Vagina (tissue), 2 donors: ENCODE measurements at regions not wholly inside any gene's neighbourhood (a gene's known extent, or its start where the extent isn't known, plus 50 kb on each side); places are given as distances from the start of the nearest gene placed in this dataset.

ENCODE experiments used
- DNase-seq, 2 donors: peaks; one replicate each; pipeline ENCODE4 v3.0.0-alpha.2; 2017; ENCODE audit errors: extremely low spot score in 2 of 2
- H3K27ac ChIP-seq: fragments of 200-600 bp; sonication (generic); one replicate; pipeline ENCODE4 v1.5.1; 2019
- H3K27me3 ChIP-seq: fragments of 200-600 bp; sonication (generic); one replicate; pipeline ENCODE4 v1.5.1; 2019
- H3K36me3 ChIP-seq, 2 donors: fragments of 200-600 bp; sonication (generic); one replicate each; pipeline ENCODE4 v1.5.1; 2017 to 2019
- H3K4me1 ChIP-seq: fragments of 200-600 bp; sonication (generic); one replicate; pipeline ENCODE4 v1.5.1; 2019
- H3K4me3 ChIP-seq, 2 donors: fragments of 200-600 bp; sonication (generic); 1 replicate in 1 of 2; 2 replicates in 1 of 2; pipeline ENCODE4 v1.5.1; 2016 to 2019
- H3K9me3 ChIP-seq: fragments of 200-600 bp; sonication (generic); one replicate; pipeline ENCODE4 v1.5.1; 2019
- POLR2A ChIP-seq, 2 donors: fragments of 450-650 bp; IDR thresholded peaks; one replicate each; pipeline ENCODE4 v1.6.1; 2017; ENCODE audit warnings: antibody characterized with exemption in 2 of 2, mild to moderate bottlenecking in 2 of 2, moderate library complexity in 2 of 2
- POLR2AphosphoS5 ChIP-seq, 2 donors: sonication (generic); formaldehyde crosslinking; IDR thresholded peaks; one replicate each; pipeline ENCODE4 v1.9.0; 2017; ENCODE audit warnings: antibody characterized with exemption in 2 of 2, mild to moderate bottlenecking in 2 of 2, low read depth in 1 of 2; ENCODE audit not compliant: insufficient read depth in 1 of 2
- intact Hi-C: fragments of 100-400 bp; cut with DNase I; formaldehyde crosslinking; loops from one replicate; pipeline ENCODE4 v1.15.1; 2023
- TF ChIP-seq, protein P1 (sequence below), 3 experiments: fragments of 450-650 bp in 2 of 3; fragments of 200-600 bp in 1 of 3; sonication (generic) in 1 of 3; IDR thresholded peaks; one replicate each; pipeline ENCODE4 v1.5.1; 2017 to 2019; ENCODE audit warnings: antibody characterized with exemption in 3 of 3, mild to moderate bottlenecking in 2 of 3, moderate library complexity in 2 of 3

GRCh38 chr2:53463806-53464726 is 303.5 kb upstream of the CHAC2 start:
- no peaks in the 10 kb centered on the region for H3K27me3 ChIP-seq
- DNase-seq = no peak
- no peaks in the 10 kb centered on the region for H3K9me3 ChIP-seq
- no peaks in the 10 kb centered on the region for H3K4me1 ChIP-seq
- no peak overlapping the region for H3K27ac ChIP-seq
- intact Hi-C loops = no loop called here
- H3K36me3 ChIP-seq = no peaks in the 10 kb centered on the region
- no peak overlapping the region for H3K4me3 ChIP-seq
- TF ChIP-seq POLR2A (IDR thresholded peaks at IDR 0.05) (no peak), POLR2AphosphoS5 (IDR thresholded peaks at IDR 0.05; ENCODE audit: insufficient read depth in 1 of 2, low read depth in 1 of 2) (no peak)
- TF ChIP-seq, protein P1, sequence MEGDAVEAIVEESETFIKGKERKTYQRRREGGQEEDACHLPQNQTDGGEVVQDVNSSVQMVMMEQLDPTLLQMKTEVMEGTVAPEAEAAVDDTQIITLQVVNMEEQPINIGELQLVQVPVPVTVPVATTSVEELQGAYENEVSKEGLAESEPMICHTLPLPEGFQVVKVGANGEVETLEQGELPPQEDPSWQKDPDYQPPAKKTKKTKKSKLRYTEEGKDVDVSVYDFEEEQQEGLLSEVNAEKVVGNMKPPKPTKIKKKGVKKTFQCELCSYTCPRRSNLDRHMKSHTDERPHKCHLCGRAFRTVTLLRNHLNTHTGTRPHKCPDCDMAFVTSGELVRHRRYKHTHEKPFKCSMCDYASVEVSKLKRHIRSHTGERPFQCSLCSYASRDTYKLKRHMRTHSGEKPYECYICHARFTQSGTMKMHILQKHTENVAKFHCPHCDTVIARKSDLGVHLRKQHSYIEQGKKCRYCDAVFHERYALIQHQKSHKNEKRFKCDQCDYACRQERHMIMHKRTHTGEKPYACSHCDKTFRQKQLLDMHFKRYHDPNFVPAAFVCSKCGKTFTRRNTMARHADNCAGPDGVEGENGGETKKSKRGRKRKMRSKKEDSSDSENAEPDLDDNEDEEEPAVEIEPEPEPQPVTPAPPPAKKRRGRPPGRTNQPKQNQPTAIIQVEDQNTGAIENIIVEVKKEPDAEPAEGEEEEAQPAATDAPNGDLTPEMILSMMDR (IDR thresholded peaks at IDR 0.05) = no peak

- H3K36me3 ChIP-seq = no peaks in the 10 kb centered on the region
- no peaks in the 10 kb centered on the region for H3K4me1 ChIP-seq
- TF ChIP-seq POLR2AphosphoS5 (IDR thresholded peaks at IDR 0.05; ENCODE audit: insufficient read depth in 1 of 2, low read depth in 1 of 2) (no peak), POLR2A (IDR thresholded peaks at IDR 0.05) (no peak)
- H3K9me3 ChIP-seq = no peaks in the 10 kb centered on the region
- no peak for DNase-seq
- H3K27ac ChIP-seq = no peak overlapping the region
- no peak overlapping the region for H3K4me3 ChIP-seq
- H3K27me3 ChIP-seq = no peaks in the 10 kb centered on the region
- intact Hi-C loops = no loop called here
These were observed 306.7 kb upstream of the CHAC2 start for GRCh38 chr2:53460937-53461336.

GRCh38 chr2:53460347-53460746 is 307.3 kb upstream of the CHAC2 start:
- Histone ChIP-seq H3K27ac (no peak overlapping the region), H3K27me3 (no peaks in the 10 kb centered on the region), H3K4me1 (no peaks in the 10 kb centered on the region), H3K9me3 (no peaks in the 10 kb centered on the region), H3K36me3 (no peaks in the 10 kb centered on the region), H3K4me3 (no peak overlapping the region)
- DNase-seq = no peak
- TF ChIP-seq POLR2AphosphoS5 (IDR thresholded peaks at IDR 0.05; ENCODE audit: insufficient read depth in 1 of 2, low read depth in 1 of 2) (no peak), POLR2A (IDR thresholded peaks at IDR 0.05) (no peak)
- intact Hi-C loops = no loop called here

- no peak for DNase-seq
- Histone ChIP-seq H3K4me1 (no peaks in the 10 kb centered on the region), H3K36me3 (no peaks in the 10 kb centered on the region), H3K27ac (no peak overlapping the region), H3K4me3 (no peak overlapping the region), H3K9me3 (no peaks in the 10 kb centered on the region), H3K27me3 (no peaks in the 10 kb centered on the region)
- no peak for TF ChIP-seq POLR2AphosphoS5 (IDR thresholded peaks at IDR 0.05; ENCODE audit: insufficient read depth in 1 of 2, low read depth in 1 of 2)
- TF ChIP-seq, protein P1 (IDR thresholded peaks at IDR 0.05) = no peak
- no peak for TF ChIP-seq POLR2A (IDR thresholded peaks at IDR 0.05)
- intact Hi-C loops = no loop called here
These were observed 312.5 kb upstream of the CHAC2 start for GRCh38 chr2:53455094-53455493.

- Histone ChIP-seq H3K9me3 (no peaks in the 10 kb centered on the region), H3K4me1 (peaks cover 5% of the 10 kb centered on the region), H3K27ac (no peak overlapping the region), H3K4me3 (no peak overlapping the region), H3K36me3 (no peaks in the 10 kb centered on the region), H3K27me3 (no peaks in the 10 kb centered on the region)
- intact Hi-C loops = no loop called here
- DNase-seq = no peak
- TF ChIP-seq, protein P1 (IDR thresholded peaks at IDR 0.05) = no peak
These were observed 314.5 kb upstream of the CHAC2 start for GRCh38 chr2:53452957-53453748.
